ENCODE measurements at regions not wholly inside any gene's neighbourhood (a gene's known extent, or its start where the extent isn't known, plus 50 kb on each side); places are given as distances from the start of the nearest gene placed in this dataset.

DNA sequence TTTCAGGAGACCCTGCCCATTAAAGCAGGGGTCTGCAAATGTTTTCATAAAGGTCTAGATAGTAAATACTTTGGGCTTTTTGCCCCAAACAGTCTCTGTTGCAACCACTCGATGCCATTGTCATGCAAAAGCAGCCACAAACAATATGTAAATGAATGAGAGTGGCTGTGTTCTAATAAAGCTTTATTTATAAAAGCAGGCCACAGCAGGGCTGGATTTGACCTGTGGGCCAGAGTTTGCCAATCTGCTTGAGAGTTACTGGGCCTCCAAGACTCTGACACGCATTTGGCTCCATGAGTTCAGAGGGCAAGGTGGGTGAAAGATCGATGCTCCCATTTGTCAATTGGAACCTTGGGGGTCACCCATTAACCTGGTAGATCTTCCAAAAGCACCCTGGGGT is 217.3 kb upstream of the SDK2 start:
- H3K14ac ChIP-seq (ENCODE audit: low read length in 2 of 2), result no peak overlapping the region
- H3K4me2 ChIP-seq (ENCODE audit: low read length, poor library complexity, severe bottlenecking), result no peak overlapping the region
- H3K23ac ChIP-seq (ENCODE audit: low read length in 2 of 2), result no peak overlapping the region
- no peak overlapping the region for H2BK120ac ChIP-seq (ENCODE audit: low read depth, low read length)
- H3K36me3 ChIP-seq (ENCODE audit: control insufficient read depth in 1 of 2, insufficient read depth in 2 of 2, low read depth in 1 of 2, low read length in 2 of 2), result no peaks in the 10 kb centered on the region
- H3K79me1 ChIP-seq (replicated peaks; ENCODE audit: low read length, poor library complexity, severe bottlenecking), result no peaks in the 10 kb centered on the region
- no peak overlapping the region for H2BK12ac ChIP-seq (ENCODE audit: low read length in 2 of 2)
- no peak overlapping the region for H3K4ac ChIP-seq (ENCODE audit: low read depth in 1 of 2, low read length in 2 of 2)
- no peak overlapping the region for H2AK5ac ChIP-seq (ENCODE audit: low read length, severe bottlenecking)
- no peak overlapping the region for H3K4me3 ChIP-seq (ENCODE audit: insufficient read depth in 1 of 2, low read depth in 1 of 2, low read length in 2 of 2)
- H3K9me3 ChIP-seq (ENCODE audit: control insufficient read depth, low read length), result no peaks in the 10 kb centered on the region
- H2BK5ac ChIP-seq (ENCODE audit: low read depth, low read length, poor library complexity, severe bottlenecking), result no peak overlapping the region
- peaks cover 0 to 86% of the 10 kb centered on the region in 2 experiments for H3K27me3 ChIP-seq (ENCODE audit: control insufficient read depth in 1 of 2, insufficient read depth in 1 of 2, low read length in 2 of 2)
- H2AFZ ChIP-seq (ENCODE audit: low read depth, low read length), result no peak overlapping the region
- H4K8ac ChIP-seq (ENCODE audit: low read length), result no peak overlapping the region
- WGBS, result 93% methylated on average over 3 of the region's 3 CpGs
- no peak overlapping the region for H3K27ac ChIP-seq (ENCODE audit: low read length, poor library complexity, severe bottlenecking)
- no peak for DNase-seq
- H2BK15ac ChIP-seq (ENCODE audit: low read depth, poor library complexity, severe bottlenecking), result no peak overlapping the region
- no peak overlapping the region for H4K91ac ChIP-seq (ENCODE audit: low read length)
- no peaks in the 10 kb centered on the region for H3K4me1 ChIP-seq (ENCODE audit: control insufficient read depth, insufficient read depth, low read depth, low read length)
- no peak overlapping the region for H3K9ac ChIP-seq (ENCODE audit: low read length)
- no peak overlapping the region for H3K18ac ChIP-seq (ENCODE audit: low read depth in 1 of 2, low read length in 2 of 2)

DNA sequence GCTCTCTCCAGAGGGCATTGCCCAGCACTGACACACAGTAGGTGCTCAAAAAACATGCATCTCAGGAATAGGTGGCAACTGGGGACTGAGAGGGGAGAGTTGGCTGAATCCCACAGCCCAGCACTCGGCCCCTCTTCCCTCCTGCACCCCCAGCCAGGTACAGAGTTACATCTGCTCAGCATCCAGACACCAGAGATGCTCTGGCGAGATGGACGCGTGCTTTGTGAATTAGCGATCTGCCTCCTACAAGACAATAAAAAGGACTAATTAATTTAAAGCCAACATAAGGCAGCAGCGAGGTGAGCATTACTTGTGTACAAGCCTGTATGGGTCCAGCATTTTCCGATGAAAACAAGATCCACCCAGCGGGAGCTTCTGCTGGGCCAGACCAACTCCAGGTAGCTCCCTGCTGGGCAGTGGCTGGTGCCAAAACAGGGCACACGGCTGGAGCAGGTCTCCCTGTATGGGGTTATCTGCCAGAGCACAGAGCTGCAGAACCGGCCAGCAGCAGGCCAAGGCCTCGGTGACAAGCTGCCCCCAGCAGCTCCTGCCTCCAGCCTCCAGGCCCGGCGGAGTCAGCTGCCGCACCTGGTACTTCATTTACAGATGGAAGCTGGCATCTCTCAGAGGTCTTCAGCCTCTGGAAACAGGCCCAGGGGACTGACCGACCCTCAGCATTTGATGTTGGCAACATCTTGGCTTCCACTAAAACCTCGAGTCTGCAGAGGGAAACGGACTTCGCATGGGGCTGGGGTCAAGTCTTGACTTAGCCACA is 219.7 kb upstream of the SDK2 start:
- no peaks in the 10 kb centered on the region for H3K9me3 ChIP-seq (ENCODE audit: control insufficient read depth, low read length)
- no peak overlapping the region for H3K4me3 ChIP-seq (ENCODE audit: insufficient read depth in 1 of 2, low read depth in 1 of 2, low read length in 2 of 2)
- no peak overlapping the region for H2BK120ac ChIP-seq (ENCODE audit: low read depth, low read length)
- no peak overlapping the region for H4K91ac ChIP-seq (ENCODE audit: low read length)
- H4K8ac ChIP-seq (ENCODE audit: low read length), result no peak overlapping the region
- no peak overlapping the region for H3K14ac ChIP-seq (ENCODE audit: low read length in 2 of 2)
- H3K27me3 ChIP-seq (ENCODE audit: control insufficient read depth in 1 of 2, insufficient read depth in 1 of 2, low read length in 2 of 2), result peaks cover 0 to 90% of the 10 kb centered on the region in 2 experiments
- no peak overlapping the region for H3K23ac ChIP-seq (ENCODE audit: low read length in 2 of 2)
- 77% methylated on average over 18 of the region's 18 CpGs for WGBS
- H3K9ac ChIP-seq (ENCODE audit: low read length), result no peak overlapping the region
- no peak overlapping the region for H3K4ac ChIP-seq (ENCODE audit: low read depth in 1 of 2, low read length in 2 of 2)
- no peak overlapping the region for H3K18ac ChIP-seq (ENCODE audit: low read depth in 1 of 2, low read length in 2 of 2)
- H3K4me1 ChIP-seq (ENCODE audit: control insufficient read depth, insufficient read depth, low read depth, low read length), result no peaks in the 10 kb centered on the region
- H3K36me3 ChIP-seq (ENCODE audit: control insufficient read depth in 1 of 2, insufficient read depth in 2 of 2, low read depth in 1 of 2, low read length in 2 of 2), result no peaks in the 10 kb centered on the region
- H2BK15ac ChIP-seq (ENCODE audit: low read depth, poor library complexity, severe bottlenecking), result no peak overlapping the region
- no peak overlapping the region for H2AK5ac ChIP-seq (ENCODE audit: low read length, severe bottlenecking)
- no peak overlapping the region for H2BK5ac ChIP-seq (ENCODE audit: low read depth, low read length, poor library complexity, severe bottlenecking)
- no peak overlapping the region for H2AFZ ChIP-seq (ENCODE audit: low read depth, low read length)
- no peak overlapping the region for H2BK12ac ChIP-seq (ENCODE audit: low read length in 2 of 2)
- no peak overlapping the region for H3K4me2 ChIP-seq (ENCODE audit: low read length, poor library complexity, severe bottlenecking)
- H3K79me1 ChIP-seq (replicated peaks; ENCODE audit: low read length, poor library complexity, severe bottlenecking), result no peaks in the 10 kb centered on the region
- DNase-seq, result no peak
- H3K27ac ChIP-seq (ENCODE audit: low read length, poor library complexity, severe bottlenecking), result no peak overlapping the region

DNA sequence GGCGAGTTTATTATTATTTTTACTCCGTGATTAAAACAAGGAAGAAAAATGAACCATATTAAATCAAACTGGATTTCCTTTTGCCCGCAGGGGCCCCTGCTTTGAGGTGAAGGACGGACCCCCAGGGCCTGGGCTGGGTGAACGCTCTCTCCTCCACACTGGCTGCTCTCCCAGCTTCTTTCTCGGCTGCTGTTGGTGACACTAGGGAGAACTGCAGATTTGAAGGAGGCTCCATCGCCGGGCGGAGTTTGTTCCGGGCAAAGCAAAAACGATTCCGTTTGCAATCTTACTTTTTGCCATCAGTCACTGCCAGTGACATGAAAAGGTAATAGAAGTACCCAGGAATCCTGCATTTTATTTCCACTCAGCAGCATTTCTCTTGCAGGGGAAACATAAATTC is 221.6 kb upstream of the SDK2 start:
- Histone ChIP-seq H3K9ac (ENCODE audit: low read length) (no peak overlapping the region), H3K4me2 (ENCODE audit: low read length, poor library complexity, severe bottlenecking) (no peak overlapping the region), H3K18ac (ENCODE audit: low read depth in 1 of 2, low read length in 2 of 2) (no peak overlapping the region), H3K23ac (ENCODE audit: low read length in 2 of 2) (no peak overlapping the region), H3K4me1 (ENCODE audit: control insufficient read depth, insufficient read depth, low read depth, low read length) (no peaks in the 10 kb centered on the region), H3K14ac (ENCODE audit: low read length in 2 of 2) (no peak overlapping the region), H2AFZ (ENCODE audit: low read depth, low read length) (no peak overlapping the region), H3K36me3 (ENCODE audit: control insufficient read depth in 1 of 2, insufficient read depth in 2 of 2, low read depth in 1 of 2, low read length in 2 of 2) (no peaks in the 10 kb centered on the region), H3K4me3 (ENCODE audit: insufficient read depth in 1 of 2, low read depth in 1 of 2, low read length in 2 of 2) (no peak overlapping the region), H3K27ac (ENCODE audit: low read length, poor library complexity, severe bottlenecking) (no peak overlapping the region), H2BK15ac (ENCODE audit: low read depth, poor library complexity, severe bottlenecking) (no peak overlapping the region), H2BK120ac (ENCODE audit: low read depth, low read length) (no peak overlapping the region), H3K27me3 (ENCODE audit: control insufficient read depth in 1 of 2, insufficient read depth in 1 of 2, low read length in 2 of 2) (peaks cover 0 to 92% of the 10 kb centered on the region in 2 experiments), H2AK5ac (ENCODE audit: low read length, severe bottlenecking) (no peak overlapping the region), H3K4ac (ENCODE audit: low read depth in 1 of 2, low read length in 2 of 2) (no peak overlapping the region), H3K9me3 (ENCODE audit: control insufficient read depth, low read length) (no peaks in the 10 kb centered on the region), H4K8ac (ENCODE audit: low read length) (no peak overlapping the region), H2BK12ac (ENCODE audit: low read length in 2 of 2) (no peak overlapping the region), H4K91ac (ENCODE audit: low read length) (no peak overlapping the region), H2BK5ac (ENCODE audit: low read depth, low read length, poor library complexity, severe bottlenecking) (no peak overlapping the region), H3K79me1 (replicated peaks; ENCODE audit: low read length, poor library complexity, severe bottlenecking) (no peaks in the 10 kb centered on the region)
- 79% methylated on average over 11 of the region's 12 CpGs for WGBS
- DNase-seq, result no peak

DNA sequence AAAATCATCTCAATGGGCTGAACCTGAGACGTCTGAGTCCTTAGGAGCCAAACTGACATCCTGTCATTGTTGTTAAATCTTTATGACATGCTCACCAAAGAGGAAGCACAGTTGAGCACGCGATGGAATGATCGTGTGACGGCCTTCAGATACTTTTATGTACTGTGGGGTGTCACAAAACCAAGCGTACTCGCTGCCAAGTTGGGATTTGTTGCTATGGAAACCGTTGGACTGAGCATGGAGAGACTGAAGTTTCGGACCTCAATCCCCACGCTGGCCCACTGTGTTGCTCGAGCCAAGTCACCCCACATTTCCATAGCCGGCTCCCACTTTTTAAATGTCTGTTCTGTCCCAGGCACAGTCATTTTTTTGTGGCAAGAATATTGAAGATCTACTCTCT is 222.8 kb upstream of the SDK2 start:
- no peak overlapping the region for H4K91ac ChIP-seq (ENCODE audit: low read length)
- no peak overlapping the region for H2BK5ac ChIP-seq (ENCODE audit: low read depth, low read length, poor library complexity, severe bottlenecking)
- H3K4me2 ChIP-seq (ENCODE audit: low read length, poor library complexity, severe bottlenecking), result no peak overlapping the region
- H3K9ac ChIP-seq (ENCODE audit: low read length), result no peak overlapping the region
- peaks cover 0 to 93% of the 10 kb centered on the region in 2 experiments for H3K27me3 ChIP-seq (ENCODE audit: control insufficient read depth in 1 of 2, insufficient read depth in 1 of 2, low read length in 2 of 2)
- H3K18ac ChIP-seq (ENCODE audit: low read depth in 1 of 2, low read length in 2 of 2), result no peak overlapping the region
- DNase-seq, result no peak
- 79% methylated on average over 12 of the region's 12 CpGs for WGBS
- H2BK120ac ChIP-seq (ENCODE audit: low read depth, low read length), result no peak overlapping the region
- no peak overlapping the region for H2AFZ ChIP-seq (ENCODE audit: low read depth, low read length)
- H4K8ac ChIP-seq (ENCODE audit: low read length), result no peak overlapping the region
- no peak overlapping the region for H2BK15ac ChIP-seq (ENCODE audit: low read depth, poor library complexity, severe bottlenecking)
- H3K27ac ChIP-seq (ENCODE audit: low read length, poor library complexity, severe bottlenecking), result no peak overlapping the region
- no peak overlapping the region for H3K4ac ChIP-seq (ENCODE audit: low read depth in 1 of 2, low read length in 2 of 2)
- no peaks in the 10 kb centered on the region for H3K4me1 ChIP-seq (ENCODE audit: control insufficient read depth, insufficient read depth, low read depth, low read length)
- H2BK12ac ChIP-seq (ENCODE audit: low read length in 2 of 2), result no peak overlapping the region
- H3K4me3 ChIP-seq (ENCODE audit: insufficient read depth in 1 of 2, low read depth in 1 of 2, low read length in 2 of 2), result no peak overlapping the region
- H3K9me3 ChIP-seq (ENCODE audit: control insufficient read depth, low read length), result no peaks in the 10 kb centered on the region
- H3K36me3 ChIP-seq (ENCODE audit: control insufficient read depth in 1 of 2, insufficient read depth in 2 of 2, low read depth in 1 of 2, low read length in 2 of 2), result no peaks in the 10 kb centered on the region
- no peak overlapping the region for H3K14ac ChIP-seq (ENCODE audit: low read length in 2 of 2)
- no peak overlapping the region for H2AK5ac ChIP-seq (ENCODE audit: low read length, severe bottlenecking)
- no peak overlapping the region for H3K23ac ChIP-seq (ENCODE audit: low read length in 2 of 2)
- no peaks in the 10 kb centered on the region for H3K79me1 ChIP-seq (replicated peaks; ENCODE audit: low read length, poor library complexity, severe bottlenecking)

All from mesenchymal stem cell (in vitro differentiated cells and primary cell).